GF-D8 (cell line): ENCODE measurements at regions not wholly inside any gene's neighbourhood (a gene's known extent, or its start where the extent isn't known, plus 50 kb on each side); places are given as distances from the start of the nearest gene placed in this dataset.
"Not testable (repeated sequence)": the region's sequence is repeated elsewhere in the genome, so short reads cannot be mapped to it uniquely, and the experiment has no call there.

Source experiments
- DNase-seq: peaks from one replicate; lab custom pipeline; 2025; lab: John Stamatoyannopoulos, UW

- no peak for DNase-seq
These were observed 1742.2 kb downstream of the ARAP2 start for GRCh38 chr4:34502086-34502485.

GRCh38 chr4:34504731-34505130 lies 1739.6 kb downstream of the ARAP2 start:
- not testable (repeated sequence) for DNase-seq

GRCh38 chr4:34506511-34507092 lies 1737.7 kb downstream of the ARAP2 start:
- DNase-seq = not testable (repeated sequence)

GRCh38 chr4:34512616-34513015 lies 1731.7 kb downstream of the ARAP2 start:
- DNase-seq = no peak

GRCh38 chr4:34516524-34516923 lies 1727.8 kb downstream of the ARAP2 start:
- no peak for DNase-seq

GRCh38 chr4:34534916-34535315 lies 1709.4 kb downstream of the ARAP2 start:
- DNase-seq = no peak

GRCh38 chr4:34566091-34566490 lies 1678.2 kb downstream of the ARAP2 start:
- DNase-seq = no peak

GRCh38 chr4:34572026-34572425 lies 1672.3 kb downstream of the ARAP2 start:
- DNase-seq = no peak

GRCh38 chr4:34615315-34615714 lies 1629.0 kb downstream of the ARAP2 start:
- DNase-seq = no peak

GRCh38 chr4:34619531-34620162 lies 1624.7 kb downstream of the ARAP2 start:
- no peak for DNase-seq

GRCh38 chr4:34628471-34628870 lies 1615.8 kb downstream of the ARAP2 start:
- DNase-seq = no peak

- no peak for DNase-seq
These were observed 1614.9 kb downstream of the ARAP2 start for GRCh38 chr4:34629451-34629850.

GRCh38 chr4:34633241-34633640 lies 1611.1 kb downstream of the ARAP2 start:
- DNase-seq = no peak

- DNase-seq = no peak
These were observed 1607.7 kb downstream of the ARAP2 start for GRCh38 chr4:34636623-34637022.

GRCh38 chr4:34643476-34643875 lies 1600.8 kb downstream of the ARAP2 start:
- no peak for DNase-seq

GRCh38 chr4:34644579-34645115 lies 1599.7 kb downstream of the ARAP2 start:
- no peak for DNase-seq

- no peak for DNase-seq
These were observed 1594.6 kb downstream of the ARAP2 start for GRCh38 chr4:34649716-34650115.

GRCh38 chr4:34664051-34664450 lies 1580.3 kb downstream of the ARAP2 start:
- DNase-seq = no peak

GRCh38 chr4:34676400-34676799 lies 1567.9 kb downstream of the ARAP2 start:
- DNase-seq = no peak

- no peak for DNase-seq
These were observed 1565.9 kb downstream of the ARAP2 start for GRCh38 chr4:34678431-34678830.

GRCh38 chr4:34679228-34679627 lies 1565.1 kb downstream of the ARAP2 start:
- DNase-seq = no peak

- DNase-seq = no peak
These were observed 1534.8 kb downstream of the ARAP2 start for GRCh38 chr4:34709564-34709963.

- DNase-seq = no peak
These were observed 1525.6 kb downstream of the ARAP2 start for GRCh38 chr4:34718576-34719245.
